GM12874 (cell line): ENCODE measurements at regions not wholly inside any gene's neighbourhood (a gene's known extent, or its start where the extent isn't known, plus 50 kb on each side); places are given as distances from the start of the nearest gene placed in this dataset.

Experiments
- TF ChIP-seq, protein P1 (sequence below): IDR thresholded peaks from 2 replicates; pipeline ENCODE4 v1.5.1; 2011; ENCODE audit warnings: low read depth, mild to moderate bottlenecking, control low read depth, low read length, moderate library complexity; ENCODE audit not compliant: insufficient read depth

DNA sequence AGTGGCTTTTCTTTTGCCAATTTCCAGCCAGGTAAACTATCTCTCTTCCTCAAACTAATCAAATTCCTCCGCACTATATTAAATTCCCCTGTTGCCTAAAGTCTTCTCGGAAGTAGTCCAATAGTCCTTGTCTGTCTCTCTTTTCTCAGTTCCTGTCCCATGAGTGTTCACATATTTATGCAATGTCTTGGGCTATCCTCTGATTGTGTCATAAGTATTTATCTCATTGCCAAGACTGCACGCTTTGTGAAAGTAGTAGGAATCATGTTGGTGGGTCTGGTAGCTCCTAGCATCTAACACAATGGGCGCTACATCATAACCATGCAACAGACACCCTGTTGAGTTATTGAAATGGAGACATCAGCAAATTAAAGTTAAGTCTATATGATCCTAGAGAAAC lies 59.9 kb upstream of the POU3F3 start:
- TF ChIP-seq, protein P1, sequence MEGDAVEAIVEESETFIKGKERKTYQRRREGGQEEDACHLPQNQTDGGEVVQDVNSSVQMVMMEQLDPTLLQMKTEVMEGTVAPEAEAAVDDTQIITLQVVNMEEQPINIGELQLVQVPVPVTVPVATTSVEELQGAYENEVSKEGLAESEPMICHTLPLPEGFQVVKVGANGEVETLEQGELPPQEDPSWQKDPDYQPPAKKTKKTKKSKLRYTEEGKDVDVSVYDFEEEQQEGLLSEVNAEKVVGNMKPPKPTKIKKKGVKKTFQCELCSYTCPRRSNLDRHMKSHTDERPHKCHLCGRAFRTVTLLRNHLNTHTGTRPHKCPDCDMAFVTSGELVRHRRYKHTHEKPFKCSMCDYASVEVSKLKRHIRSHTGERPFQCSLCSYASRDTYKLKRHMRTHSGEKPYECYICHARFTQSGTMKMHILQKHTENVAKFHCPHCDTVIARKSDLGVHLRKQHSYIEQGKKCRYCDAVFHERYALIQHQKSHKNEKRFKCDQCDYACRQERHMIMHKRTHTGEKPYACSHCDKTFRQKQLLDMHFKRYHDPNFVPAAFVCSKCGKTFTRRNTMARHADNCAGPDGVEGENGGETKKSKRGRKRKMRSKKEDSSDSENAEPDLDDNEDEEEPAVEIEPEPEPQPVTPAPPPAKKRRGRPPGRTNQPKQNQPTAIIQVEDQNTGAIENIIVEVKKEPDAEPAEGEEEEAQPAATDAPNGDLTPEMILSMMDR = no peak

DNA sequence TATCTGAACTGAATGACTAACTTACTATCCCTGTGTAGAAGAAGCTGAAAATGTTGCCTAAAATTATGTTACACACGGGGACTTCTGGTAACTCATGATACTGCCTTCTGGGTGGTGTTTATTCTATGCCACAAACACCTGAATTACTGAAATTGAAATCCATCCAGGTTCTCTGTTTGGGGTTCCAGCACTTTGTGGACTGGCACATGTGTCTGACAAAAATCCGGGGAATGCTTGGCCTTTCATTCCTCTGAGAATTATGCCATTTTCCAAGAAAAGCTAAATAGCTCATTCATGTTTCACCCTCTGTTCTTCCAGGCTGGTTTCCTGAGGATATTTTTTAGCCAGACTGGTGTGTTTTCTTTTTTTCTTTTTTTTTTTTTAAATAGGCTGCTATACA lies 59.5 kb upstream of the POU3F3 start:
- TF ChIP-seq, protein P1 = no peak
